ENCODE measurements at regions not wholly inside any gene's neighbourhood (a gene's known extent, or its start where the extent isn't known, plus 50 kb on each side); places are given as distances from the start of the nearest gene placed in this dataset.
A peak's percentile ranks its signal among the peaks of the same experiment; 100 is the strongest.

DNA sequence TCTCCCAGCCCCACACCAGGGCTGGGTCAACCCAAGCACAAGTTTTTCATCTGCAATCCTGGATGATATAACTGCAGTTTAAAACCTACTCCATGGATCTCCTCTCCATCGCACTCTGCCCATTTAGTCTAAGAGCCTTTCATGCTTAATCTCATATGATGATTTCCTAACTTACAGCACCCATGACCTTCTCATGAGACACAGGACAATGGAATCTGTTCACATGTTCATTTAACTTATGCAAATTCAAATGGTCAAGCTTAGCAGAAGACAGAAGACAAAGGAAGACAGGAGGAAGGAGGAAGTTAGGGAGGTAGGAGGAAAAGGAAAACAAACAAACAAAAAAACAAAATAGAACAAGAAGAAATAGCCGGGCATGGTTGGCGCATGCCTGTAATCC is 64.6 kb upstream of the PNMA1 start:
- peaks cover 67 to 92% (median 83%) of the 10 kb centered on the region in 4 donors for H3K4me1 ChIP-seq
- intact Hi-C loops (cut with DNase I) = no loop called here
- no peaks in the 10 kb centered on the region for H3K9me3 ChIP-seq
- WGBS = 93% methylated on average over 3 of the region's 3 CpGs
- TF ChIP-seq POLR2A (IDR thresholded peaks at IDR 0.05; ENCODE audit: low read depth) = no peak
- DNase-seq (ENCODE audit: extremely low spot score) = no peak
- no peak overlapping the region for H3K4me3 ChIP-seq
- peak overlapping the region in 1 of 4 donors; percentile 8 for H3K27ac ChIP-seq (replicated peaks in 1 of 4)
- H3K27me3 ChIP-seq = no peaks in the 10 kb centered on the region
- H3K36me3 ChIP-seq = peaks cover 0 to 3% (median 0%) of the 10 kb centered on the region in 4 donors

DNA sequence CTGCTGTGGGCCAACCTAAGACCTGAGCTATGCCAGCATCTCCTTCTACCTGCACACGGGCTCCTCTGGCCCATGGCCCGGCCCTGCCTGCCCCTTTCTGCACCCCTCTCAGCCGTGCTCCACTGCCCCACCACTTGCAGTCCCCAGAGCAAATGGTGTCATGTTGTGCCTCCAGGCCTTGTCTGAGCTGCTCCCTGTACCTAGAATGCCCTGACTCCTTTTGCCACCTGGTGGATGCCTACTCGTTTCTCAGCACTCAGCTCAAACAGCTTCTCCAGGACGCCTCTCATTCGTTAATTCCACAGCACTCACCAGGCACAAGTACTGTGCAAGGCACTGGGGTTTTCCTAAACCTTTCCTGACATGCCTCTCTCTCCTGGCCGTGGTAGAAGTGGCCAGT is 63.2 kb upstream of the PNMA1 start:
- intact Hi-C loops (cut with DNase I) = no loop called here
- H3K27ac ChIP-seq (replicated peaks in 1 of 4) = peak overlapping the region in 1 of 4 donors; percentile 5

DNA sequence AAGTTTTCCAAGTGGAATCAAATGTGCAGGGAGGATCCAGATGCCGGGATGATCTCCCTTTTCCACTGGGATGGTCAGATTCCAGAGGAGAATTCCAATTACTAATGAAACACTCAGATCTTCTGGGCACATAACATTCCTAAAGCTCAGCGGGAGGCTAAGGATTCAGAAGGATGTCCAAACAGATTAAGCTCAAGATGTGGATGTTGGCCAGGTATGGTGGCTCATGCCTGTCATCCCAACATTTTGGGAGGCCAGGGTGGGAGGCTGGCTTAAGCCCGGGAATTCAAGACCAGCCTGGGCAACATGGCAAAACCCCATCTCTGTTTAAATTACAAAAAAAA is 62.0 kb upstream of the PNMA1 start:
- no peak for DNase-seq (ENCODE audit: extremely low spot score)
- intact Hi-C loops (cut with DNase I) = no loop called here
- peaks cover 70 to 89% (median 86%) of the 10 kb centered on the region in 4 donors for H3K4me1 ChIP-seq
- peak in 1 of 2 donors; percentile 8 for TF ChIP-seq POLR2AphosphoS5 (IDR thresholded peaks at IDR 0.05)
- TF ChIP-seq POLR2A (IDR thresholded peaks at IDR 0.05; ENCODE audit: low read depth) = no peak
- TF ChIP-seq, protein P1, sequence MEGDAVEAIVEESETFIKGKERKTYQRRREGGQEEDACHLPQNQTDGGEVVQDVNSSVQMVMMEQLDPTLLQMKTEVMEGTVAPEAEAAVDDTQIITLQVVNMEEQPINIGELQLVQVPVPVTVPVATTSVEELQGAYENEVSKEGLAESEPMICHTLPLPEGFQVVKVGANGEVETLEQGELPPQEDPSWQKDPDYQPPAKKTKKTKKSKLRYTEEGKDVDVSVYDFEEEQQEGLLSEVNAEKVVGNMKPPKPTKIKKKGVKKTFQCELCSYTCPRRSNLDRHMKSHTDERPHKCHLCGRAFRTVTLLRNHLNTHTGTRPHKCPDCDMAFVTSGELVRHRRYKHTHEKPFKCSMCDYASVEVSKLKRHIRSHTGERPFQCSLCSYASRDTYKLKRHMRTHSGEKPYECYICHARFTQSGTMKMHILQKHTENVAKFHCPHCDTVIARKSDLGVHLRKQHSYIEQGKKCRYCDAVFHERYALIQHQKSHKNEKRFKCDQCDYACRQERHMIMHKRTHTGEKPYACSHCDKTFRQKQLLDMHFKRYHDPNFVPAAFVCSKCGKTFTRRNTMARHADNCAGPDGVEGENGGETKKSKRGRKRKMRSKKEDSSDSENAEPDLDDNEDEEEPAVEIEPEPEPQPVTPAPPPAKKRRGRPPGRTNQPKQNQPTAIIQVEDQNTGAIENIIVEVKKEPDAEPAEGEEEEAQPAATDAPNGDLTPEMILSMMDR (IDR thresholded peaks at IDR 0.05) = no peak
- TF ChIP-seq EP300 (IDR thresholded peaks at IDR 0.05) = no peak
- H3K9me3 ChIP-seq = no peaks in the 10 kb centered on the region
- peaks cover 0 to 3% (median 0%) of the 10 kb centered on the region in 4 donors for H3K36me3 ChIP-seq
- 86% methylated on average over 3 of the region's 3 CpGs for WGBS
- no peaks in the 10 kb centered on the region for H3K27me3 ChIP-seq
- H3K27ac ChIP-seq (replicated peaks in 1 of 4) = peak overlapping the region; percentile 44 to 81 (median 64)
- no peak overlapping the region for H3K4me3 ChIP-seq

More for the DNA sequence above, 63.2 kb upstream of the PNMA1 start:
- 73% methylated on average over 7 of the region's 7 CpGs for WGBS
- Histone ChIP-seq H3K4me1 (peaks cover 66 to 89% (median 81%) of the 10 kb centered on the region in 4 donors), H3K4me3 (no peak overlapping the region), H3K27me3 (no peaks in the 10 kb centered on the region), H3K36me3 (peaks cover 0 to 3% (median 0%) of the 10 kb centered on the region in 4 donors), H3K9me3 (no peaks in the 10 kb centered on the region)
- no peak for DNase-seq (ENCODE audit: extremely low spot score)
- TF ChIP-seq, protein P1 (IDR thresholded peaks at IDR 0.05) = no peak
- TF ChIP-seq POLR2A (IDR thresholded peaks at IDR 0.05; ENCODE audit: low read depth) (no peak), EP300 (IDR thresholded peaks at IDR 0.05) (no peak), POLR2AphosphoS5 (IDR thresholded peaks at IDR 0.05) (no peak)

DNA sequence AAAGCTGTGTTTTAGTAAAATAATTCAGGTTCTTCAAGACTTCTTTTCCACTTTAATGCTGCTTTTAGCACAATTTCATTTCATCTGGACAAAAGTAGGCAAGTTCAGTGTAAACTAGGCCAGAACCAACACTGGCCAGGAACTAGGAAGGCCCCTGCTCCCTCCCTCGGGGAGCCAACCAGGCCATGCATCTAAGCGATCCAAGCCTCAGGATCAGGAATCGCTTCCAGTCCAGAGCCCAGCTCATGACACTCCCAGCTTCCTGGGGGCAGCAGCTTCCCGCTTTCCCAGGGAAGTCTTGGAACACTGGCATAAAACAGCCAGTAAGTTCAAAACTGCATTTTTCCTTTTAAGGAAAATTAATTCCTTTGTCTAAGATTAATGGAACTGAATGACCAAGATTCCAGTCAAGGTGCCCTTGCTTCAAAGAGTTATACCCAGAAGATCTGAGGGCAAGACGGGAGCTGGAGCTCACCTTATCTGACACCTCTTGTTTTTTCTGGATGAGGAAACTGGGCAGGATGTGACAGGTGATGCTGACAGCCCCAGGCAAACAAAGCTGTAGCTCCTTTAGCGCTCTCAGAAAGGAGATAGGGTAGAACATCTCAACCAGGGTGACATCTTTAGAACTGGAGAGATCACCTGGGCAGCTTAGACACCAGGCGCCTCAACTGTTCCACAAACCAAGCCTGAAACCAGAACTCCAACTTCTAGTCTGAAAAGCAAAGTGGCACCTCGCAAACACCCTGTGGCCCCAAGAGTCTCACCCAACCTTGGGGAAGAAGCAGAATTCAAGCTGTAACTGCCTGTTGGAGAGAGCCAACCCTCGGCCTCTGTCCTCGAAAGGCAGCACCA is 61.4 kb upstream of the PNMA1 start:
- peaks cover 74 to 89% (median 88%) of the 10 kb centered on the region in 4 donors for H3K4me1 ChIP-seq
- H3K9me3 ChIP-seq = no peaks in the 10 kb centered on the region
- 88% methylated on average over 8 of the region's 10 CpGs for WGBS
- H3K27ac ChIP-seq (replicated peaks in 1 of 4) = peak overlapping the region; percentile 44 to 81 (median 64)
- intact Hi-C loops (cut with DNase I) = no loop called here
- H3K27me3 ChIP-seq = no peaks in the 10 kb centered on the region
- no peak for TF ChIP-seq POLR2A (IDR thresholded peaks at IDR 0.05; ENCODE audit: low read depth)
- TF ChIP-seq EP300 (IDR thresholded peaks at IDR 0.05) = no peak
- no peak for TF ChIP-seq POLR2AphosphoS5 (IDR thresholded peaks at IDR 0.05)
- TF ChIP-seq, protein P1 (IDR thresholded peaks at IDR 0.05) = no peak
- H3K36me3 ChIP-seq = peaks cover 0 to 3% (median 0%) of the 10 kb centered on the region in 4 donors
- DNase-seq (ENCODE audit: extremely low spot score) = no peak
- H3K4me3 ChIP-seq = no peak overlapping the region

DNA sequence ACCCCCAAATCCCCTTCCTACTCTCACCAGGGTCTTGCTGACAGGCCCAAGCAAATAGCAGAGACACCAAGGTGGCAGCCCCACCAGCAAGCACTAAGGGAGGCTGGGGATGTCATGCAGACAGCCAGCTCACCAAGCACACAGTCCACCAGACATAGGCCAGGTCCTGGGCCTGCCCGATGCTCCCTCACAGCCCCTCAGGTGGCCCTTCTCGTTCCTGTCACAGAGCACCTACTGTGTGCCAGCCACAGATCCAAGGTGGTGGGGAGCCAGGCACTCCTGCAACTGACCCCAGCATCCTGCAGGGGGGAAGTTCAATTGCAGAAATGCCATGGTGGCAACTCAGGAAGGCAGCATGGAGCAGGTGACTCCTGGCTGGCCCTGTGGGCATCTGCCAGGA is 60.5 kb upstream of the PNMA1 start:
- DNase-seq (ENCODE audit: extremely low spot score) = no peak
- Histone ChIP-seq H3K4me3 (no peak overlapping the region), H3K27me3 (no peaks in the 10 kb centered on the region), H3K9me3 (no peaks in the 10 kb centered on the region), H3K4me1 (peaks cover 82 to 91% (median 88%) of the 10 kb centered on the region in 4 donors), H3K27ac (replicated peaks in 1 of 4) (peak overlapping the region; percentile 44 to 81 (median 64)), H3K36me3 (no peaks in the 10 kb centered on the region)
- TF ChIP-seq POLR2AphosphoS5 (IDR thresholded peaks at IDR 0.05) = no peak
- TF ChIP-seq, protein P1 (IDR thresholded peaks at IDR 0.05) = no peak
- intact Hi-C loops (cut with DNase I) = no loop called here
- WGBS = 100% methylated on average over 1 of the region's 2 CpGs
